Fibroblast of villous mesenchyme (primary cell): ENCODE measurements at regions not wholly inside any gene's neighbourhood (a gene's known extent, or its start where the extent isn't known, plus 50 kb on each side); places are given as distances from the start of the nearest gene placed in this dataset.

Experiments
- DNase-seq: peaks from one replicate; pipeline ENCODE4 v3.0.0-alpha.2; 2010; ENCODE audit warnings: low read depth
- H3K4me3 ChIP-seq: 2 replicates; pipeline ENCODE4 v1.5.1; 2011; ENCODE audit warnings: low read depth, mild to moderate bottlenecking, low read length
- CTCF ChIP-seq: IDR thresholded peaks from 2 replicates; pipeline ENCODE4 v1.5.1; 2012; ENCODE audit warnings: low read depth, mild to moderate bottlenecking, low read length; ENCODE audit not compliant: insufficient read depth

GRCh38 chr6:164066335-164066734, 651.8 kb downstream of the QKI start:
- no peak for DNase-seq
- no peak for TF ChIP-seq CTCF
- no peak overlapping the region for H3K4me3 ChIP-seq

DNA sequence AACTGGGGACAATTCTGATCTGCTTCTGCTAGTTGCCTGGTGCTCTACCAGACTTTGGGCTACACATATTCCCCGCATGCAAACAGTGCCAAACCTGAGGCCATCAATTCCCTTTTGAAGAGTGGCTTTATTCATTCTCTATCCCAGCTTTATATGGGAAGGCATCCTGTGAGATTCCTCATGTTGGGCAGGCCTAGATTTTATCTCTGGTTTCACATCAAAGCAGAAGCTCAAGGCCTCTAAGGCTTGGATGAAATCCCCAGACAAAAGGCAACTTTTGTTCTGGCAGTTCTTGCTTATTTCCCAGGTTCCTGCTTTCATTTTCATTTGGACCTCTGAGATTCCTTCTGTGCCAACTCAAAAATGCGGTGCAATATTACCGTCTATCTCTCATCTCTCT, 648.8 kb downstream of the QKI start:
- H3K4me3 ChIP-seq = no peak overlapping the region
- no peak for DNase-seq
- TF ChIP-seq CTCF = no peak

DNA sequence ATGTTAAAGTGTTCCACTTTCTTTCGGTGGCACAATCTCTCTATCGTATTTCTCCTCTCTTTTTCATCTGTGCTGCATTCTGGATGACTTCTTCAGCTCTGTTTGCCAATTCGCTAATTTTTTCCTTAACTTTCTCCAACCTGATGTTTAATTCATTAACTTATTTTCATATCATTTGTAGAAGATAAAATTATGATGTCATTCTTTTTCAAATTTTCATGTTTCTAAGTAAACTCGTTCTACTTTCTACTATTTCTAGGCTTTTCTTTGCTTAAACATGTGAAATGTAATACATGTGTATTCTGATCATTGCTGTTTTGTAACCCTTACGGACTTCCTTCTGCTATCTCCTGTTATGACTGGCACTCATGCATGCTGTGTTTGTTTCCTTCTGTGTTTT, 648.4 kb downstream of the QKI start:
- H3K4me3 ChIP-seq = no peak overlapping the region
- no peak for TF ChIP-seq CTCF
- DNase-seq = no peak

DNA sequence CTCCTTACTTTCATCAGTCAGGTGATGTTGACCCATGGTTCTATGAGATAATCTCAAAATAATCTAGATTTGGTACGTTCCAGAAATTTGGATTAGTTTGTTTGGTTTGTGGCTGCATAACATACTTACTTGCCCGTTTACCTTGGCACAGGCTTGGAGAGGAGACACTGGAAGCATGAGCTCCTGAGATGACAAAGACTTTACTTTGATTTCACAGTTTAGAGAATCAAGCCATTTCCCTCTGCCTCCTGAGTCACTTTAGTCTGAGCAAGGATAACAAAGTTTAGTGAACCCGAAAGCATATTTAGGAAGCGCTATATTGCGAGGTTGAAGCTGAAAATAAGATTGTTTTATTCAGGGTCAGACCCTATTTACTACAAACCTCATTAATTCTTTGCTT, 643.4 kb downstream of the QKI start:
- H3K4me3 ChIP-seq = no peak overlapping the region
- DNase-seq = no peak
- TF ChIP-seq CTCF = no peak

- H3K4me3 ChIP-seq = no peak overlapping the region
- no peak for DNase-seq
- TF ChIP-seq CTCF = no peak
Measured at GRCh38 chr6:164051427-164051826, 636.9 kb downstream of the QKI start.

DNA sequence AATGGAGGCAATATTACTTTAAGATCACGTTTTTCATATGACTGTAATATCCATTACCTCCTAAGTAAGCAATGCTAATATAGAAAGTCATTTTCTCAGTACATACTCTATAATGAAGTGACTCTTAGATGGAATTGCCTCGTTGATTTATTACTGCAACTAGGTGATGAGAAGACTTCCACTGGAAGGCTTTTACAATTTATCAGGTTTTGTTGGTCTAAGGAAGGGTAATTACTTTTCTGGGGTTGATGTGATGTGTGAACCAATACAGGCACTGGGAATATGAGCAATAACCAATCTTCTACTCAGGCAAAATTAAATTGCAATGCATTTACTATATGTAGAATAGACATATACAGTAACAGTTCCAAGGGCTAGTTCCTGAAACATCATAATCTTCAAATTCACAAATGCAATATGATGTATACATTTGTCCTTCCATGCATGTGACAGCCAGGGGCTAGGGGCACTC, 635.0 kb downstream of the QKI start:
- no peak for TF ChIP-seq CTCF
- DNase-seq = no peak
- no peak overlapping the region for H3K4me3 ChIP-seq

- H3K4me3 ChIP-seq = no peak overlapping the region
- no peak for DNase-seq
- TF ChIP-seq CTCF = no peak
Measured at GRCh38 chr6:164048840-164049516, 634.5 kb downstream of the QKI start.
